ENCODE measurements at regions not wholly inside any gene's neighbourhood (a gene's known extent, or its start where the extent isn't known, plus 50 kb on each side); places are given as distances from the start of the nearest gene placed in this dataset.

GRCh38 chr18:55856229-55856628 lies 268.2 kb upstream of the TCF4 start:
- TF ChIP-seq, protein P1, sequence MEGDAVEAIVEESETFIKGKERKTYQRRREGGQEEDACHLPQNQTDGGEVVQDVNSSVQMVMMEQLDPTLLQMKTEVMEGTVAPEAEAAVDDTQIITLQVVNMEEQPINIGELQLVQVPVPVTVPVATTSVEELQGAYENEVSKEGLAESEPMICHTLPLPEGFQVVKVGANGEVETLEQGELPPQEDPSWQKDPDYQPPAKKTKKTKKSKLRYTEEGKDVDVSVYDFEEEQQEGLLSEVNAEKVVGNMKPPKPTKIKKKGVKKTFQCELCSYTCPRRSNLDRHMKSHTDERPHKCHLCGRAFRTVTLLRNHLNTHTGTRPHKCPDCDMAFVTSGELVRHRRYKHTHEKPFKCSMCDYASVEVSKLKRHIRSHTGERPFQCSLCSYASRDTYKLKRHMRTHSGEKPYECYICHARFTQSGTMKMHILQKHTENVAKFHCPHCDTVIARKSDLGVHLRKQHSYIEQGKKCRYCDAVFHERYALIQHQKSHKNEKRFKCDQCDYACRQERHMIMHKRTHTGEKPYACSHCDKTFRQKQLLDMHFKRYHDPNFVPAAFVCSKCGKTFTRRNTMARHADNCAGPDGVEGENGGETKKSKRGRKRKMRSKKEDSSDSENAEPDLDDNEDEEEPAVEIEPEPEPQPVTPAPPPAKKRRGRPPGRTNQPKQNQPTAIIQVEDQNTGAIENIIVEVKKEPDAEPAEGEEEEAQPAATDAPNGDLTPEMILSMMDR (IDR thresholded peaks at IDR 0.05; ENCODE audit: low read length), result no peak
- TF ChIP-seq EZH2 (IDR thresholded peaks at IDR 0.05; ENCODE audit: borderline replicate concordance, low read length), result no peak

Measured in OCI-LY1 (cell line).